GM19463 (cell line): ENCODE measurements at regions not wholly inside any gene's neighbourhood (a gene's known extent, or its start where the extent isn't known, plus 50 kb on each side); places are given as distances from the start of the nearest gene placed in this dataset.
"Not testable (repeated sequence)": the region's sequence is repeated elsewhere in the genome, so short reads cannot be mapped to it uniquely, and the experiment has no call there.

Experiments
- ATAC-seq: cut with Tn5 transposase; IDR thresholded peaks from one replicate; pipeline ENCODE4 v1.9.1; 2021; ENCODE audit warnings: mild to moderate bottlenecking, moderate library complexity; ENCODE audit not compliant: unreplicated experiment

DNA sequence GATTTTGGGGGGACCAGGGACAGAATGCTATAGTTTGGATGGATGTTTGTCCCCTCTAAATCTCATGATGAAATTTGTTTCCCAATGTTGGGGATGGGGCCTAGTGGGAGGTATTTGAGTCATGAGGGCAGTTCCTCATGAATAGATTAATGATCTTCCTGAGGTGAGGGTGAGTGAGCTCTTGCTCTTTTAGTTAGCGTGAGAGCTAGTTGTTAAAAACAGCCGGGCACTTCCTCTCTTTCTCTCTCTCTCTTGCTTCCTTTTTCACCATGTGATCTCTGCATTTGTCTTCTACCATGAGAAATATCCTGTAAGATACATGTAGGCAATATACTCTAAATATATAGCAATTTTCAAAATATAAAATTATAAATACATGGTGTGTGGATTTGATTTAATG lies 290.8 kb upstream of the PCDH9 start:
- ATAC-seq: peak; percentile 38

DNA sequence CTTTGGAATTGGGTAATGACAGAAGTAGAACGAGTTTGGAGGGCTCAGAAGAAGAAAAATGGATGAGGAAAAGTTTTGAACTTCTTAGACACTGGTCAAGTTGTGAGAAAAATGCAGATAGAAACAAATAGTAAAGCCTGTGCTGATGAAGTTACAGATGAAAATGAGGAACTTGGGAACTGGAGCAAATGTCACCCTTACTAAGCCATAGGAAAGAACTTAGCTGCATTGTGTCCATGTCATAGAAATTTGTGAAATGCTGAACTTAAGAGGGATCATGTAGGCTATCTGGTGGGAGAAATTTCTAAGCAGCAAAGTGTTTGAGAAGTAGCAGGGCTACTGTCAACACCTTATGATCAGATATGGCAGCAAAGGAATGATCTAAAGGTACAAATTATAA lies 289.2 kb upstream of the PCDH9 start:
- no peak for ATAC-seq

DNA sequence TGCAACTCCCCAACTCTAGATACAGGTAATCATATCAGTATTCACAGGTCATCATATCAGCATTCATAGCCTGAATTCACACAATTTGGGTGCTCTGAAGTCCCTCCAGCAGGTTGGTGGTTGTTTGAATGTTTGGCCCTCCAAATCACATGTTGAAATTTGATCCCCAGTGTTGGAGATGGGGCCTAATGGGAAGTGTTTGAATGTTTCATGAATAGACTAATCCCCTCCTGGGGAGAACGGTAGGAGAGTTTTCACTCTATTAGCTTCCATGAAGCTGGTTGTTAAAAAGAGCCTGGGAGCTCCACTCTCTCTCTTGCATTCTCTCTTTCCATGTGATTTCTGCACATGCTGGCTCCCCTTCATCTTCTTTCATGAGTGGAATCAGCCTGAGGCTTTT lies 288.6 kb upstream of the PCDH9 start:
- ATAC-seq: no peak

DNA sequence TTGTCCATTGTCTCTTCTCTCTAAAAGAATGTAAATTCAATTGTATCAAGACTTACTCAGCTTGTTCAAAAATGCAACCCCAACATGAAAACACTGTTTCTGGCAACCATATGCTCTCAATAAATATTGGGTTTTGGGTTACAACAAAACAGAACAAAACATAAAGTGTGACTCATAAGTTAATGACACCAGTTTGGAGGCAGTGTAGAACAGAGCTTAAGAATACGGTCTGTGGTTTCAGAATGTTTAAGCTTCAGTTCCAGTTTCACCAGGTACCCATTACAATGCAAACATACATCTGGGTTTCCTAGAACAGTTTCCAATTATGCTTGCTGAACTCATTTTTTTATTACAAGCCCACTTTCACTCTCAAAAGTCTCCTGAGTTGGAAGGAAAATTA lies 285.8 kb upstream of the PCDH9 start:
- peak; percentile 95 for ATAC-seq

DNA sequence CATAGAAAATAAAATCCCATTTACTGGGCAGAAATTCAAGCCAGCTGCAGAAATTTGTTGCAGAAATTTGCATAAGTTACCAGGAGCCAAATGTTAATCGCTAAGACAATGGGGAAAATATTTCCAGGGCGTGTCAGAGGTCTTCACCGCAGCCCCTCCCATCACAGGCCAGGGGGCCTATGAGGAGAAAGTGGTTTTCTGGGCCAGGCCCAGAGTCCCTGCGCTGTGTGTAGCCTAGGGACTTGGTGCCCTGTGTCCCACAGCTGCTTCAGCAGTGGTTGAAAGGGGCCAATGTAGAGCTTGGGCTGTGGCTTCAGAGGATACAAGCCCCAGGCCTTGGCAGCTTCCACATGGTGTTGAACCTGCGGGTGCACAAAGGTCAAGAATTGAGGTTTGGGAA lies 278.9 kb upstream of the PCDH9 start:
- no peak for ATAC-seq

DNA sequence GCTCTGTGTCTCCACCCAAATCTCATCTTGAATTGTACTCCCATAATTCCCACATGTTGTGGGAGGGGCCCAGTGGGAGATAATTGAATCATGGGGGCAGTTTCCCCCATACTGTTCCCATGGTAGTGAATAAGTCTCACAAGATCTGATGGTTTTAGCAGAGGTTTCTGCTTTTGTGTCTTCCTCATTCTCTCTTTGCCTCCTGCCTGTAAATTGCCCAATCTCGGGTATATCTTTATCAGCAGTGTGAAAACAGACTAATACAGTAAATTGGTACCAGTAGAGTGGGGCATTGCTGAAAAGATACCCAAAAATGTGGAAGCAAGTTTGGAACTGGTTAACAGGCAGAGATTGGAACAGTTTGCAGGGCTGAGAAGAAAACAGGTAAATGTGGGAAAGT lies 278.1 kb upstream of the PCDH9 start:
- ATAC-seq: not testable (repeated sequence)

DNA sequence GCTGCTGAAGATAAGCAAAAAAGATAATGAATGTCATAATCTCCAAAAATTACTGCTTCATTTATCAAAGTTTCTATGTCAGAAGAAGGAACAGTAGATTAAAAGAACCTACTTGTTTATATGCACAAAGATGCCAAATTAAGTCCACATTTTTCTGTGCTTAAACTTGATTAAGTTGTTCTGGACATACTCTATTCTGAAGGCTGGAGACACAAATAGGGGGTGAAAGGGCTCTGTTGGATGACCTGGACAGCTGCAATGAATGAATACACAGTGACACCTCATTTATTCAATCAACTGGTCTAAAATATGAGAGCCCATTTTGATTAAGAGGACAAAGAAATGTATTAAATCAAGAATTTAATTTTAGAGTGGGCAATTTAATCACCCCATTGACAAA lies 276.3 kb upstream of the PCDH9 start:
- no peak for ATAC-seq

DNA sequence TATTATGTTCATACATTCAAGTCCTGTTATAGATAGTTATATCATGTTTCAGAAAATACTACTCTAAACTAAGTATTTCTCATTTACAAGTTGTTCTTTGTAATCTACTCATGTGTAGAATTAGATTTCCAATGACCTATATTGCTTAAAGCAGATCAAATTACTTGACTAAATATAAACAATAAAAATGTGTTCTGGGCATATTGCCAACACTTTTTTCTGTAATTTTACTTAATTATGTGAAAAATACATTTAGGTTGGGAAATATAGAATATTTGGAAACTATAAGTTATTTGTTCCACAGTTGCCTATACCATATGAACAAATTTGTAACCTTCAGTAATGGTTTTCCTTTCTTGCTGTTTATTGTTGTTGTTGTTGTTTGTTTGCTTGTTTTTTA lies 275.2 kb upstream of the PCDH9 start:
- no peak for ATAC-seq

DNA sequence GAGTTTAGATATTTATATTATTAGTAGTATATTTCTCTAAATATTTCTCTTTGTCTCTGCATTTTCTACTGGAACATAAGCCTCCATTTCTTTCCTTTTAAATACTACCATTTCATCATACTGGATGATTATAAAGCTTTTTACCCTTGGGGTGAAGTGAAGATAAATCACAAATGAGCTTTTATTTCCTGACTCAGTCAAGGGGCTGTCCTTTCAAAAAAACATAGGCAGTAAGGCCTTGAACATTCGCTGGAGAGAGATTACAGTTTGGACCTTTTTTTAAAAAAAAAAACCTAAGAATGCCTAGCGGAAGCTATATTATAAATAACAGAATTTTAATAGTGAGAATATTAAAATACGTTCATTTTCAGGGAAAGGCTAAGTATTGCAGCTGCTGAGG lies 268.8 kb upstream of the PCDH9 start:
- no peak for ATAC-seq

DNA sequence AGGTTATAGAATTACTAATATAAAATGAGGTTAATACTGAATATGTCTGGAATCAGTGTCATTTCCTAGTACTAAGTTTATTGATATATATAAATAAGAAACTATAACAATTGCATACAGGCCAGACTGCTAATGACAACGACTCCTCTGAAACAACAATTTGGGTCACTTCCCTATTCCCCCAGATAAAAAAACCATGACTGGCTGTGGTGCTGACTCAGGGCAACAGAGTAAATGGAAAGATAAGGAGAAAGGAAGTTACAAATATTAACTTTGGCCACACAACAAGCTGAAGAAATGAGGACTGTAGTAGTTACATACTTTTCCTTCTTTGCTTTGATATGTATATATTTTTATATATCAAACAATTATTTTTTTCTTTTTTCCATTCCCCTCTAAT lies 263.7 kb upstream of the PCDH9 start:
- ATAC-seq: no peak

DNA sequence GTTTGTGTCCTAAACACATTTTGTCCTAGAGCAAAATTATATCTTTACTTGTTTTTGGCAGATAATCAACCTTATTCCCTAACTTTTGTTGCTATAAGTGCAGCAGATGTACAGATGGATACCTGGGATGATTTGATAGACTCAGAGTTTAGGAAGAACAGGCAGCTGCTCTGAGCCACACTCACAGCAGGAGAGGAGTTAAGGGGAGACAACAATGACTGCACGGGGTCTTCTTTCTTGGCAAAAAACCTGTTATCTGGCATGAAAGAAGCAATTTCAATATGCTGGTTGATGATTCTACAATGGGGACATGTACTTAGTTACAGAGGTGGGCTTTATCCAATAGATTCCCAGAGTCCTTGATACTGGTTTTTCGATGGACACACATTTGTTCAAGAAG lies 258.9 kb upstream of the PCDH9 start:
- no peak for ATAC-seq

DNA sequence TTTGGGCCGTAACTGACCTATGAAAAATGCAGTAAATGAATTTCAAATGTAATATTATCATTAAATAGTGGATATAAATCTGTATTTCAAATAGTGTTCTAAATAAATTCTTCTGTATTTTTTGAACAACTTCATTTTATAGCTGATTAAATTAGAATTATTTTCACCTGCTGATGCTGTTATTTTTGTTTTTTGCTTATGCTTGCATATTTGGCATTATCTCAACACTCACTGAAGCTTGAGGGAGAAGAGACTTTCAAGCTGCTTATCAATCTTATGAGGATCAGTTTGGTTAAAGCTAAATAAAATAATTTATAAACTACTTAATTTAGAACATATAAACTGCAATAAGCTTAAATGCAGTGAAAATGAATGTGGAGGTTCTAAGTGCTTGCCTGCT lies 251.3 kb upstream of the PCDH9 start:
- ATAC-seq: no peak

DNA sequence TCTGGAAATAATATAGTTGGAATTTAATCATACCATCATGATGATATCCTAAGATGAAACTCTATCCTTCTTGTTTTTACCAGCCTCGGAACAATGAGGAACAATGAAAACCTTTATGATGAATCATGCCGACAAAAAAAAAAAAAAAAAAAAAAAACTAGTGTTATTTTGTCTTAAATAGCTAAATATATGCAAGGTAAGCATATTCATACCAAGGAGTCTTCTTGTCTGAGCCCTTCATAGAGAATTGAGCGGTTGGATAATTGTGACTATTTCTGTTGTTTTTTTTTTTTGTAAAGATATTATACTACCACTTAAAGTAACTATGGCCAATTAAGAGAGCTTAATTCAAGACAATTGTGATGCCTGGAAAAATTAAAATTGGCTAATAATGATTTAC lies 244.0 kb upstream of the PCDH9 start:
- ATAC-seq: no peak

DNA sequence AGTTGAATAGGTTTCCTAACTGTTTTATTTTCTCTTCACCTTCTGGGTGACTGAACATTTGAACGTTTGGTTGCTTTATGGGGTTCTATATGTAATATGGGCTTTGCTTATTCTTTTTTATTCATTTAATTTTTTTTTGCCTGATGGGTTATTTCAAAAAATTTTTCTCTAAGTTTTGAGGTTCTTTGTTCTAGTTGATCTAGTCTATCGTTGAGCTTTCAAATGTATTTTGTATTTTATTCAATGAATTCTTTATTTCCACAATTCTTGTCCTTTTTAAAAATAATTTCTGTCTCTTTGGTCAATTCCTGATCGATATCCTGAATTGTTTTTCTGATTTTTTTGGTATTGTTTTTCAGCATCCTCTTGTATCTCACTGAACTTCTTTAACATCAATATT lies 239.5 kb upstream of the PCDH9 start:
- ATAC-seq: no peak

DNA sequence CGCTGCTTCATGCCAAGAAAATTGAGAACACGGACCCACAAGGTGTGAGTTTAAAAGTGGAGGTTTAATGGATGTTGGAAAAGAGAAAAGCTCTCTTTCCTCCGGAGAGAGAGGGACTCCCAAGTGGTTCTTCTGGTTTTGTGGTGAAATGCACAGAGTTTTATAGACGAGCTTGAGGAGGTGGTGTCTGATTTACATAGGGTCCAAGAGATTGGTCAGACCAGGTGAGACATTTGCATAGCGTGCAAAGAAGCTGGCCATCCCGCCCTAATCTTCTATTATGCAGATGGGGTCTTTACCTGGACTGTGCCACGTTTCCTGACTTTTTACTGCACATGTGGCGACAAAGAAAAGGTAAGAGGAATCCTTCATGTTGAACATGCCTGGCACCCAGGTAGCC lies 236.4 kb upstream of the PCDH9 start:
- ATAC-seq: no peak

DNA sequence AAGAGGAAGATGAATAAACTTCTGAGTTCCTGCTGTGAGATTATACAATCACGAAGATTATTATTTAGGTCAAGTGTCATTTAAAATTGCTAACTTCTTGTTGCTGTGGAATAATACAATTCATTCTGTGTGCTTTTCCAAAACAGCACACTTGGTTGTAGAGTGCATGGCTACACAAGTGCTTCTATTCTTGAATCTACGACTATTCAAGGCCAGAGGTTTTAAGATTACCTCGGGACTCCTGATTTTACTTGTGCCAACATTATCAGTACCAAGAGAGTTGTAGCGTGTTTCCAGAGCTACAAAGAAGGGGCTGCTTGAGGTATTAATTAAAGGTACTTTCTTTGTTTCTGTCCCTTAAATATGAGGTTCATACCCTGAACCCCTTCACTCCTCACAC lies 234.0 kb upstream of the PCDH9 start:
- no peak for ATAC-seq

DNA sequence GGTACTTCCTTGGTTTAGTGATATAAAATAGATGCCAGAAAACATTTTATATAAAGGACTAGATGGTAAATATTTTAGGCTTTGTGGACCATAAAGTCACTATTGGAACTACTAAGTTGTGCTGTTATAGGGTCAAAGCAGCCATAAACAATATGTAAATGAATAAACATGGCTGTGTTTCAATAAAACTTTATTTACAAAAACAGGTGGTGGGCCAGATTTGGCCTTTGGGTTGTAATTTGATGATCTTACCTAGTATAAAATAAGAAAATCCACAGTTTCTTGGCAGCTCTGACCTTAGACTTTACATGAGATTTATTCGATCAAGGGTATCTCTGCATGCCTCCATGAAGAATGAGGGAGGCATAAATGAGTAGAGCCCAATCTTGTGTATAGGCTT lies 232.0 kb upstream of the PCDH9 start:
- no peak for ATAC-seq

DNA sequence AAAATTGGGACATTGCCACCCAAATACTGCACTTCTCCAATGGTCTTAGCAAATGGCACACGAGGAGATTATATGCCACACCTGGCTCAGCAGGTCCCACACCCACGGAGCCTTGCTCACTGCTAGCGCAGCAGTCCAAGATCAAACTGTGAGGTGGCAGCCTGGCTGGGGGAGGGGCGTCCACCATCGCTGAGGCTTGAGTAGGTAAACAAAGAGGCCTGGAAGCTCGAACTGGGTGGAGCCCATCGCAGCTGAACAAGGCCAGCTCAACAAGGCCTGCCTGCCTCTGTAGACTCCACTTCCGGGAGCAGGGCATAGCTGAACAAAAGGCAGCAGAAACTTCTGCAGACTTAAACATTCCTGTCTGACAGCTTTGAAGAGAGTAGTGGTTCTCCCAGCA lies 222.4 kb upstream of the PCDH9 start:
- not testable (repeated sequence) for ATAC-seq

DNA sequence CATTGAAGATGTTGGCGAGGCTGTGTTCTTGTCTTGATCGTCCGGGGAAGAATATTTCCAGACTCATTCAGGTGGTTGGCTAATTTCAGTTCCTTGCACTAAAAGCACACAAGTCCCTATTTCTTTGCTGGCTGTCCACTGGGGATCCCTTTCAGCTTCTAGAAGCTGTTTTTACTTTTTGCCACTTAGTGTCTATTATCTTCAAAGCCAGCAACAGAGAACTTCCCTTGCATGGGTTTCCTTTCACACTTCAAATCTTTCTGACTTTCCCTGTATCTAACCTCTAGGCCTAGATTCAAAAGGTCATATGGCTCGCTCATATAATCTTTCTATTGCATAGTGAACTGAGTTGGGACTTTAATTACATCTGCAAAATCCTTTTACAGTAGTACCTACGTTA lies 215.3 kb upstream of the PCDH9 start:
- ATAC-seq: no peak

DNA sequence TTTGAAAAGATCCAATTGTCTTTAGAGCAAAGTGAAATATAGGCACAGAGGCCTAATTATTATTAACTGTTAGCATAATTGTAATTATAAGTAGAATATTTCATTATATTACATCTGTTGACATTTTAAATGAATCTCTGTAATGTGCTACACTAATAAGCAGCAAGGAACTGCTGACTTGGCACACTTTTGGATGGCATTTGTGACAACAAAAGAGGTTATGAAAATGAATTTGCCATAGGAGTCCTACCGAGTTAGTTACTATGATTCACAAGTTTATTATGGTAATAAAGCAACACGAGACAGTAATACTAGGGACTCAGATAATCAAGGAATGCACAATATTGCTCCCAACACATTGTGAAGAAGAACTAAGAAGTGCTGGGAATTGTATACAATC lies 213.8 kb upstream of the PCDH9 start:
- no peak for ATAC-seq

DNA sequence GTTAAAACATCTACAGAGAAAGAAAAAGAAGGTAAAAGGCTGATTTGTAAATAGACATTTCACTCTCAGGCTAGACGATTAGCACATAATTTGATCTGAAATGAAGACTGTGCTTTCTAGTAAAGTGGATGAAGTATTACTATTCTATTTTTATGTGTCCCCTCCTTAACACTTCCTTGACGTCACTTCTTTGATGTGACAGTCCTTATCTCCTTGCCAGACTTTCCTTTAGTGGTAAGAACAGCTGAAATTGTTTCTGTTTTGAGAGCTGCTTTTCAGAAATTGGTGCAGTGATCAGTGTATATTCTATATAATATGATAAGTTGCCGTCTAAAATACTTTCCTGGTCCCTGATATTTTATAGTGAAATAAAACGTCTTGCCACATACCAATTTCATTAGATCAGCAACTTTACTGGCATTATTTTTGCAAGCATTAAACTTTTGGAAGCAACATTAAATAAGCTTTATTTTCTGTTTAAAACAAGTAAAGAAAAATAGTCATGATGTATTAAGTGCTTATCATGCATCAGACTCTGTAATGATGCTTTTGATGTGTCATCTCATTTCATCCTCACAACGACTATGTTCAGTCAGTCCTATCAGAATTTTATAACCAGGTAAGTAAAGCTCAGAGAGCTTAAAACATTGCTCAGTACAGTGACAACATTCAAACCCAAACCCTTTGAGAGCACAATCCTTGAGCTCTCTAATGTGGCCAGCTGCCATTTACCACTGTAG lies 210.3 kb upstream of the PCDH9 start:
- ATAC-seq: no peak

DNA sequence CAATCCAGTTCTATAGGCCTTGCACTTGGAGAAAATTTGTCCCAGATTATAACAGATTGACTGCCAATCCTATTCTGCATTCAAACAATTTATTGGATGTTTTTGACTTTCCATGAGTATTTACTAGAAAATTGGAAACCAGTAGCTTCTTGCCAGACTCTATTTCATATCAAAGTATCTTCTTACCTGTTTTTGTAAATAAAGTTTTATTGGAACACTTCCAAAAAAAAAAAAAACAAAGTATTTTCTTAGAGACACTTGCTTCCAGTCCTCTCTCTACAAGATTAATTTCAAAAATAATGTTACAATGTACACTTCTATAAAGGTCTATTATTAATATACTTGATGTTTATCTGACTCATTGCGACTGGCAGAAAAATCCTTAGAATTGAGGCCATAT lies 209.2 kb upstream of the PCDH9 start:
- ATAC-seq: no peak

DNA sequence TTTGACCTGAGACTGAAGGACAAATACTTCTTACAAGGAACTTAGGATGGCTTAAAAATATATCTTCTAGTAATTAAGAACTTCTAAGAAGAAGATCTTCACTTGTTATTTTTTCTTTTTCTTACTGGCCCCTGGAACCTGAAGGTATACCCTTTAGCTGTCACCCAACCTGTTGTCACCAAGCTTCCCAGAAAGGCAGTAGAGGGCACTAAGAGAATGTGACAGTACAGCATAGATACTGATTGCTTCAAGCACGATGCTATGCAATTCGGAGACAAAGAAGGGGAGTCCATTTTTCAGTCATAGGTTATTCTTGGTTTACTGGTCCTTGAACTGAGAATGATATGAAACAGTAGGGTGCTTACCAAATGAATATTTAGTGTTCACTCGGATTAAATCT lies 208.3 kb upstream of the PCDH9 start:
- peak; percentile 69 for ATAC-seq
